Loucy (cell line): ENCODE measurements at regions not wholly inside any gene's neighbourhood (a gene's known extent, or its start where the extent isn't known, plus 50 kb on each side); places are given as distances from the start of the nearest gene placed in this dataset.

Experiments
- H2AFZ ChIP-seq: fragments of 200-600 bp; sonication (generic); 2 replicates; pipeline ENCODE4 v1.6.0; 2016; ENCODE audit warnings: antibody characterized with exemption, mild to moderate bottlenecking, low read length, moderate library complexity
- H3F3A ChIP-seq: fragments of 200-600 bp; 2 replicates; pipeline ENCODE4 v1.6.0; 2016; ENCODE audit warnings: antibody characterized with exemption, low read depth, mild to moderate bottlenecking
- H3K27me3 ChIP-seq: fragments of 200-600 bp; sonication (generic); 2 replicates; pipeline ENCODE4 v1.6.1; 2014; ENCODE audit warnings: low read length, mild to moderate bottlenecking; ENCODE audit not compliant: insufficient read depth, poor library complexity, severe bottlenecking
- H3K36me3 ChIP-seq: fragments of 200-600 bp; sonication (generic); 2 replicates; pipeline ENCODE4 v1.6.1; 2016; ENCODE audit warnings: low read length; ENCODE audit not compliant: insufficient read depth
- H3K4me1 ChIP-seq: fragments of 200-600 bp; sonication (generic); 2 replicates; pipeline ENCODE4 v1.5.1; 2014; ENCODE audit warnings: low read length, mild to moderate bottlenecking; ENCODE audit not compliant: insufficient read depth, poor library complexity, severe bottlenecking
- H3K4me2 ChIP-seq: fragments of 200-600 bp; sonication (generic); 2 replicates; pipeline ENCODE4 v1.6.0; 2014; ENCODE audit warnings: antibody characterized with exemption, low read length, low read depth, mild to moderate bottlenecking; ENCODE audit not compliant: poor library complexity, severe bottlenecking
- H3K4me3 ChIP-seq: fragments of 200-600 bp; sonication (generic); 2 replicates; pipeline ENCODE4 v1.5.1; 2014; ENCODE audit warnings: low read length, mild to moderate bottlenecking, mixed read lengths; ENCODE audit not compliant: poor library complexity, severe bottlenecking
- H3K79me2 ChIP-seq: fragments of 200-600 bp; sonication (generic); 2 replicates; pipeline ENCODE4 v1.6.1; 2014; ENCODE audit warnings: low read length; ENCODE audit not compliant: insufficient read depth
- H3K9ac ChIP-seq: fragments of 200-600 bp; sonication (generic); 2 replicates; pipeline ENCODE4 v1.6.0; 2014; ENCODE audit warnings: mild to moderate bottlenecking, low read depth, low read length, moderate library complexity; ENCODE audit not compliant: poor library complexity, severe bottlenecking
- H3K9me2 ChIP-seq: fragments of 200-600 bp; sonication (generic); replicated peaks from 2 replicates; pipeline ENCODE4 v1.6.1; 2016; ENCODE audit warnings: low read depth, low read length, mixed read lengths
- H3K9me3 ChIP-seq: fragments of 200-600 bp; sonication (generic); 2 replicates; pipeline ENCODE4 v1.6.1; 2014; ENCODE audit warnings: mild to moderate bottlenecking, antibody characterized with exemption, low read length, low read depth; ENCODE audit not compliant: insufficient read depth
- H4K20me1 ChIP-seq: fragments of 200-600 bp; sonication (generic); 2 replicates; pipeline ENCODE4 v1.6.0; 2014; ENCODE audit warnings: antibody characterized with exemption, low read length, mild to moderate bottlenecking; ENCODE audit not compliant: insufficient read depth, poor library complexity, severe bottlenecking
- EZH2phosphoT487 ChIP-seq: fragments of 200-600 bp; IDR thresholded peaks from 2 replicates; pipeline ENCODE4 v1.6.1; 2018; ENCODE audit warnings: antibody characterized with exemption, mild to moderate bottlenecking, moderate library complexity, borderline replicate concordance
- TF ChIP-seq, protein P1 (sequence below): fragments of 200-600 bp; sonication (generic); conservative IDR thresholded peaks from 2 replicates; pipeline ENCODE4 v1.5.1; 2014; ENCODE audit warnings: mild to moderate bottlenecking, antibody characterized with exemption, low read length

- TF ChIP-seq EZH2phosphoT487, result no peak
- TF ChIP-seq, protein P1, sequence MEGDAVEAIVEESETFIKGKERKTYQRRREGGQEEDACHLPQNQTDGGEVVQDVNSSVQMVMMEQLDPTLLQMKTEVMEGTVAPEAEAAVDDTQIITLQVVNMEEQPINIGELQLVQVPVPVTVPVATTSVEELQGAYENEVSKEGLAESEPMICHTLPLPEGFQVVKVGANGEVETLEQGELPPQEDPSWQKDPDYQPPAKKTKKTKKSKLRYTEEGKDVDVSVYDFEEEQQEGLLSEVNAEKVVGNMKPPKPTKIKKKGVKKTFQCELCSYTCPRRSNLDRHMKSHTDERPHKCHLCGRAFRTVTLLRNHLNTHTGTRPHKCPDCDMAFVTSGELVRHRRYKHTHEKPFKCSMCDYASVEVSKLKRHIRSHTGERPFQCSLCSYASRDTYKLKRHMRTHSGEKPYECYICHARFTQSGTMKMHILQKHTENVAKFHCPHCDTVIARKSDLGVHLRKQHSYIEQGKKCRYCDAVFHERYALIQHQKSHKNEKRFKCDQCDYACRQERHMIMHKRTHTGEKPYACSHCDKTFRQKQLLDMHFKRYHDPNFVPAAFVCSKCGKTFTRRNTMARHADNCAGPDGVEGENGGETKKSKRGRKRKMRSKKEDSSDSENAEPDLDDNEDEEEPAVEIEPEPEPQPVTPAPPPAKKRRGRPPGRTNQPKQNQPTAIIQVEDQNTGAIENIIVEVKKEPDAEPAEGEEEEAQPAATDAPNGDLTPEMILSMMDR, result no peak
- Histone ChIP-seq H2AFZ (no peak overlapping the region), H3K4me1 (no peaks in the 10 kb centered on the region), H4K20me1 (no peaks in the 10 kb centered on the region), H3K36me3 (no peaks in the 10 kb centered on the region), H3K79me2 (no peaks in the 10 kb centered on the region), H3K9ac (no peak overlapping the region), H3K4me2 (no peak overlapping the region), H3K4me3 (no peak overlapping the region), H3K27me3 (no peaks in the 10 kb centered on the region), H3K9me3 (no peaks in the 10 kb centered on the region), H3K9me2 (no peaks in the 10 kb centered on the region), H3F3A (no peaks in the 10 kb centered on the region)
These were observed 319.6 kb downstream of the BTG1 start for GRCh38 chr12:91825999-91826398.

- H4K20me1 ChIP-seq, result no peaks in the 10 kb centered on the region
- H3K9ac ChIP-seq, result no peak overlapping the region
- H3K4me1 ChIP-seq, result no peaks in the 10 kb centered on the region
- H3K27me3 ChIP-seq, result no peaks in the 10 kb centered on the region
- H3K9me2 ChIP-seq, result no peaks in the 10 kb centered on the region
- no peaks in the 10 kb centered on the region for H3K9me3 ChIP-seq
- no peaks in the 10 kb centered on the region for H3K36me3 ChIP-seq
- H3K79me2 ChIP-seq, result no peaks in the 10 kb centered on the region
- no peak overlapping the region for H2AFZ ChIP-seq
- H3K4me2 ChIP-seq, result no peak overlapping the region
- TF ChIP-seq EZH2phosphoT487, result no peak
- TF ChIP-seq, protein P1, result no peak
- no peaks in the 10 kb centered on the region for H3F3A ChIP-seq
- no peak overlapping the region for H3K4me3 ChIP-seq
These were observed 320.7 kb downstream of the BTG1 start for GRCh38 chr12:91824991-91825390.

- H4K20me1 ChIP-seq, result no peaks in the 10 kb centered on the region
- TF ChIP-seq EZH2phosphoT487, result no peak
- TF ChIP-seq, protein P1, result no peak
- H2AFZ ChIP-seq, result no peak overlapping the region
- H3K4me3 ChIP-seq, result no peak overlapping the region
- no peak overlapping the region for H3K9ac ChIP-seq
- H3F3A ChIP-seq, result no peaks in the 10 kb centered on the region
- no peaks in the 10 kb centered on the region for H3K79me2 ChIP-seq
- no peaks in the 10 kb centered on the region for H3K4me1 ChIP-seq
- H3K9me3 ChIP-seq, result no peaks in the 10 kb centered on the region
- no peaks in the 10 kb centered on the region for H3K9me2 ChIP-seq
- H3K27me3 ChIP-seq, result no peaks in the 10 kb centered on the region
- H3K36me3 ChIP-seq, result no peaks in the 10 kb centered on the region
- no peak overlapping the region for H3K4me2 ChIP-seq
These were observed 326.6 kb downstream of the BTG1 start for GRCh38 chr12:91819132-91819447.
